Central memory CD4-positive, alpha-beta T cell (primary cell): ENCODE measurements at regions not wholly inside any gene's neighbourhood (a gene's known extent, or its start where the extent isn't known, plus 50 kb on each side); places are given as distances from the start of the nearest gene placed in this dataset.

Experiments
- DNase-seq: peaks from one replicate; pipeline ENCODE4 v3.0.0; 2022

DNA sequence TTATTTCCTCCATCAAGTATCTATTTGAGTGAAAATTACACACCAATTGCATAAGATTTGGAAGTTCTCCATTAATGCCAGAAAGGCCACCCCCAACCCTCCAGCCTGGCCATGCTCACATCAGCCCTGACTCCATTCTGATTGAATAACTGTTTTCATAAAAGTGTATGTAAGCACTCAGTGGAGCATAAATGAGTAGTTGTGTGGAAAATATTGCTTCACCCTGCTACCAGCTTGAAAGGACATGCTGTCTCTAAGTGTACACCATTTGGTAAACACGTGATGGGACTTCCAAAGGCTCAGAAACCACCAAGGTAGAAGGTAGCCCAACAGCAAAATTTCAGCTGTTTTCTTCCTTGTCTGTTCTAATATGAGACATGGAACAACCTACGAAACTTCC lies 393.8 kb downstream of the ZNF385D start:
- no peak for DNase-seq

DNA sequence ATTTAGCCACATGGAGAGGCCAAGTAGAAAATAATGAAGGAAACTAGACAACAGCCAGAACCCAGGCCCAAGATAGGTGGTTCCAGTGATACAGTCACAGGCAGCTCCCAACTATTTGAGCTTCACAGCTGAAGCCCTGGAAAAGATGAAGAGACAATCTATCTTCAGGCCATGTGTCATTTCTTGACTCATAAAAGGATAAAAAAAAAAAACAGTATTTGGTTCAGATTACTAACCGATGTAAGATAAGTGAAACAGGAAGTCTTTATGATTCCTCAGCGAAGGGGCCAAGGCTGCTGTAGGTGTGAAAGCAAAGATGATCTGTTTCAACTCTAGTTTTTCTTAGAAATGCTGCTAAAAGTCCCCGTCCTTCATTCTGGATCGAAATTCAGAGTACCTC lies 394.6 kb downstream of the ZNF385D start:
- DNase-seq, result no peak

DNA sequence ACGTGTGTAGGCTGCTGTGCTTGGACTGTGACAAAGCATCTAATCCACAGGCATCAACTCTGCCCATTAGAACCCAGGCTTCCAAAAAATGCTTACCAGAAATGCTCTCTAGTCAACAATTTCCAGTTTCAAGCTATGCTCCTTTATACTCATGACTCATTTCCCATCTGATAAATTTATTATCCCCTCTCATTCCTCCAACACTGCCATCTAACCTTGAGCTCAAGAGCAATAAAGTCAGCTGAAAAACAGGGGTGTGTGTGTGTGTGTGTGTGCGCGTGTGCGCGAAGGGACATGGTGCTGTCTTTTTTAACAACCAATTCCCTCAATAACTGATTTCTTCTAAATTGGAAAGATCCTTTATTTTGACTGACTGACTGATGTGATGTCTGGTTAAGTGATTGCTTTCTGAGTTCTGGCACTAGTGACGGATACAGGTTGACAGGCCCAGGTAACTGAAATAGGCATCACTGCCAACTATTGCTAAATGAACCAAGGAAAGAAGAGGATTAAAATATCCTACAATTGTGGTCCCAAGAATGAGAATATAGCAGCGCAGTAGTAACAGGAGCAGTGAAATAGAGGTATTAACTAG lies 405.5 kb downstream of the ZNF385D start:
- no peak for DNase-seq

DNA sequence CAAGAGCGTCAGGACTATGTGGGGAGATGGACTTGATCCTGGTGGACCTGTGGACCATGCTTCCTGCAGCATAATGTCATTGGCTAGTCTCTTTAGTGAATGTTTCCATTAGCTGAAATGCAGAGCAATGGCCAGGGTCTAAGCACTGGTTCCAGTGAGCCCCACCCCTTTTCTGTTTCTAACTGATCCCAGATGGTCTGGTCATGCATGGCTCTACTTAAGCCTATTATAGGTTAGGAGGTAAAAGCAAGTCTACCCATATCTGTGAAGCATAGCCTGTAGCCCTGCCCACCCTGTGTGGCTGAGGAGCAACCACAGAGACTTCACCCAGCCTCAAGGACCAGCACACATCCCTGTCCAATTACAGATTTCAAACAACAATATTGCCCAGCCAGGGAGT lies 419.2 kb downstream of the ZNF385D start:
- DNase-seq, result no peak

DNA sequence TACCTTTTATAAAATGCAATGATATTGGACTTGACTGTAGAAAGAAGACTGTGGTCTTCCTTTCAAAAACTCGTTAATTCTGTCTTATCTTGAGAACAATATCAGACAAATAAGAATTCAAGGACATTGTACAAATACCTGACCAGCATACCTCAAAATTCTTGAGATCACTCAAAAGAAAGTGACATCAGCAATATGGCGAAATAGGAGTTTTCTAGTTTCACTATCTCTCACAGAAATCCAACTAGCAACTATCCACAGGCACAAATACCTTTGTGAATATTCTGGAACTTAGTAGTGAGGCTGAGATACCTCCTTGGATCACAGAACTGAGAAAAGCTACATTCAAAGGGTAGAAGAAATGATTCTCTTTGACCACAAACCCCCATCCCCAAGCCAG lies 419.7 kb downstream of the ZNF385D start:
- no peak for DNase-seq

DNA sequence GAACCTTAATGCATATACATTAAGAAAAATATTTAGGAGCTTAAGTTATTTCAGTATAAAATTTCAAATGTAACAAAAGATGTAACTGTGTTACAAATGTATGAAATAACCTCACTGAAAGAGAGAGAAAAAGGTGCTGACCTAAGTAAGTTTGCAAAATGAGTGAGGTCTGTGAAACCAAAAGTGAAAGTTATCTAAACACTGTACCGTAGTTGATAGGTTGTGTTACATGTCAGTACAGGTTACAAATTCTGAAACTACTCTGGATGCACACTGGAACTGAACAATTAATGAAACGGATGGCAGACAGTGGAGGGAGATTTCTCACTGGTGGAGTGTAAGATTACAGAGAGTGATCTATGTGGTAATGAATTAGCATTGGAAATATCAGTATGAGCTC lies 420.7 kb downstream of the ZNF385D start:
- no peak for DNase-seq

DNA sequence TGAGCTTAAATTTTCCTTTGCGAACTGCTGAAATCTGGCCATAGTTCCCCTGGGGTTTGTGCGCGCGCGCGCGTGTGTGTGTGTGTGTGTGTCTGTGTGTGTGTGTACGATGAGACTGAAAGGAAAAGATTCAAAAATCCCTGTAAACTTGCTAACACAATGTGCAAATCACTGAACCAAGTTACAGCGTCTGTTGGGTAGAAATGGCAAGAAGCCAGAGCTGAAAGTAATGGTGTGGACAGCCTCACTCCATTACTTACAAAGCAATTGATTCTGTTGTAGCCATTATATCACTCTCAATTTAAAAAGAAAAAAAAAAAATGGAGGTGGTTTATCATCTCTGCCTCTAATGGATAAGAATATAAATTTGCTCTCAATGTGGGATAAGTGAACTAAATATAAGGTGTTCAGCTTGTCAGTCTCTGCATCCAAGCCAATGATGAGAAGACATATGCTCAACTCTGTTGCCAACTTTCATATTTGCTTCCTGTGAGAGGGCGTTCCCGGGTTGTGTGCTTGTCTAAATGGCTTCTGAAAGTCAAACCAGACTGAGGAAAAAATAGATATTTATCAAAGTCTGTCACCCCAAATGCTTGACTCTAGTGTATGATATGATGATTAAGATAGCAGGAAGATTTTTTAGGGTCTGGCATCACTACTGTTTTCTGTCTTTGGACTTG lies 422.2 kb downstream of the ZNF385D start:
- DNase-seq, result no peak

DNA sequence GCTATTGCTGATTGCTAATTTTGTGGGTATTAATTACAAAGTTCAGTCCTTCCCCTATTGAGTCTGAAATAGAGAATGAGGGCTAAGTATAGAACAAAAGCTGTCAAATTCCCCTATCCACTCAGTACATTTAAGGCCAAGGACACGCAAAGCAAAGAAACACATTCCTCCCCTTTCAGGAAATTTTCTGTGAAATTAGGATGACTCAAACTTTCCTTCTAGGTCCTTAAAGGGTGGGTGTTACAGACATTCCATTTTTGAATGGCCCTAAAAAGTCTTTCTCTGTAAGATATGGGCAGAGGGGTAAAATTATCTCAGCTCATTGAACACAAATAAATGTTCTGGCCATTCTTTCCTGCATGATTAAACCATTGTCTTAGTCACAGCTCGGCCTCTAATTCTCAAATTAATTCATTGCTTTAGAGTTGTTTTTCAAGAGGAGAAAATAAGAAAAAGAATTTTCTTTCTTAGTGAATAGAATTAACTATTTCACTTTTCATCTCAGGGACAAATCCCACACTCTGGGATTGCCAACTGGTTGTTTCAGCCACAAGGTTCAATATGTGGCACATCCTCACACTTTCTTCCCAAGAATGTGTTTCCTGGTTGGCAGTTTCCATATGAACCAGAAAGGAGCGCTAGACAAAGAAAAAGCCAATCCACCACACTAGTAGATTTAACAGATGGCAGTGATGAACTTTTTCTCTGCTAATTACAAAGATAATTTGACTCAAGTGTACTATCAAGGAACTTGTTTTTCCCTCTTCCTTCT lies 424.1 kb downstream of the ZNF385D start:
- no peak for DNase-seq

DNA sequence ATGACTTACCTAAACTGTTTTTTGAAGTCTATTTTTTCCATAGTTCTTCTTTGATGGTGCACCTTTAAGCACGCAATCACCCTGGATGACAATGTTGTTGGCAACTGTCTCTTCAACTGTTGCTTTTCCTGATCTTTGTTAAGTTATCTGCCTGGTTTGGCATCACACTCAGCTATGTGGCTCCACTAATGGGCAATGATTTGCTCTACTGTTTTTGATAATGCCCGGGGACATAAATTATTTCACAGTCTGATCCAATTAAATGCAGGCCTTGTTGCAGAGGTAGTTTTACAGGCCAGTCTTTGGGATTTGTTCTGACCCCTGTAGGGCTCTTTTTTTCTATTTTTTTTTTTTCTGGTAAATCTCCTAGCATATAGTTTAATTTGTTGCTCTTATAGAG lies 436.3 kb downstream of the ZNF385D start:
- no peak for DNase-seq

DNA sequence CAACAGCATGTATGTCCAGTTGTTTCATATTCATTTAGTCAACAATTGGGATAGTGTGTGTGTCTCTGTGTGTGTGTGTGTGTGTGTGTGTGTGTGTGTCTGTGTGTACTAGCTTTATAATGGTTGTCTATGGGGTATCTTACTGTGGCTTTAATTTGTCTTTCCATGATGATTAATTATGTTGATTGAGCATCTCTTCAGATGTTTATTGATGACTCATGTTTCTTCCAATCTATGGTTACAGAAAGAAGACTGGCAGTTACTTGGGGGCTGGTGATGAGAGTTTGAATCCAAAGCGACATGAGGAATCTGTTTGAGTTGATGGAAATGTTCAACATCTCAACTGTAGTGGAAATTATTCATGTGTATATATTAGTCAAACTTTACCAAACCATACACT lies 440.1 kb downstream of the ZNF385D start:
- no peak for DNase-seq

DNA sequence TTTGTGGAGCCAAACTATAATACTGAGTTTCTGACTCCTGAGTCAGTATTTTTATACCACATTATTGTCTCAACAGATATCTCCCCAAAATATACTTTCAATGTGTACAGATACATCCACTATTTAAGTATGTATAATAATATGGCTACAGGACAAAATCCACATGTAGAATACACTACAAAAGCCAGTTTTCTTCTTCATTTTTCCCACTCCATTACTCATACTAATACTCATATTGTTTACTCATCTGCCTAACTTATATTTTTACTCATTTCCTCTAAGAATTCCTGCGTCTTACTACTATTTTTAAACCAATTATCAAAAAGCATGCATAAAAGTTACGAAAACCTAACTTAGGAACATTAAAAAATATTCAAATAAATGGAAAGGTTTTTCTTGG lies 440.8 kb downstream of the ZNF385D start:
- no peak for DNase-seq

DNA sequence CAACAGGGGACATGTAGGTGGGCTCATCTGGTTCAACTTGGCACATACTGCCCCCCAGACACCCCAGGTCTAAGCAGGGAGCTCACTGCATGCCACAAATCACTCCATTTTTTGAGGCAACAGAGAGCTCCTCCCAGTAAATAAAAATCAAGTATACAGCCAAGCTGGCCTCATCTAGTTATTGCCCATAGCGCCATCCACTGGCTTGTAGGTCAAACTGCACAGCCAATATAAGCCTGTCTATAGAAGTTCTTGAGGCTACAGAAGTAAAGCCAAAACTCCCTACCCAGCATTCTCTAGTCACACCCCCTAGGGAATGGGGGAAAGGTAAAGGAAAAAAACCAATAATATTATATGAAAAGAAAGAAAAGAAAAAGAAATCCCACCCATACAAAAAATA lies 453.7 kb downstream of the ZNF385D start:
- no peak for DNase-seq

DNA sequence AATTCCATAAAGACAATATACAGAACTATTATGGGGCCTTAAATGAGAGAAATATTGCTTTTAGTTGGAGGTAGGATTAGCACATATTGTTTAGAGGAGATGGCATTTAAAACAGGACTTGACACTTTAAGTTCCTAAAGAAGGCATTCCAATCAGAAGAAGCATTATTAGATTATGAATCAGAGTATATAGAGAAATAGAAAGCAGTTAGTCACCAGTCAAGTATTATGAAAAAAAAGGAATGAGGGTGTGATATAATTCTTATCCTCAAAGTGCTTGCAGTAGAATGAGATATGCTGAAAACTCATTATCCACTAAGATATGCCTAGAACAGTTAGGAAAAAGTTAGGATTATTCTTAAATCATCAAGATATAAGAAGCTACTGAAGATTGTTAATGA lies 456.2 kb downstream of the ZNF385D start:
- DNase-seq, result no peak

DNA sequence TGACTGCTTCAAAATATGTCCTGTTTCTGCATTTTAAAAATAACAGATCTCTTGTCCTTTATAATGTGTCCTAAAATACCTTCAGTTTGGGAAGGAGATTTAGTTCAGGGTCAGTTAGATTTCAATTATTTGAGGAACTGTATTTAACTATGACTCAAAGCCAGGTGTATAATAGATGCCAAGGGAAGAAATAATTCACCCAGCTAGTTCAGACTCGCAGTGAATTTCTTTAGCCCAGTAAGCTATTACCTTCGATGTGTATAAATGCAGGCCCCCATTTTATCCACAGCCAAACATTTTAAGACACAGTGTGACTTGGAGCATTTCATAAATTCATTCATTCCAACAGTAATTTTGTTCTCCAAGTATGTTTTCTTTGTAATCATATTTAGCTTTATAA lies 458.0 kb downstream of the ZNF385D start:
- no peak for DNase-seq

DNA sequence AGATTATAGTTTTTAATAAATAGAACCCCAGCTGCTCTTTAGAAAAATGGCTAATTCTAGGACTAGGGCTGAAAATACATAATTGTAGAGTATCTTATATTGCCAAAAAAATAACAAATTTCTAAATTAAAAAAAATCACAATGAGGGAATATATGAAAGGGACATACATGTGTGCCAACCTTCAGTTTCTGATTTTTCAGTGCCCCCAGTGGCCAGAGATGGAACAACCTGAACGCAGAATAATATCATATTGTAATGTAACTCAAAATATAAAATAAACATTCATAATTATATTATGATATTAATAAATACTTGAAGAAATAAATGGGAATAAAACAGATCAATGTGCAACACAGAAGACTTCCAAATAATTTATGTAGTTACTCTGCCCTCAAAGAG lies 460.5 kb downstream of the ZNF385D start:
- DNase-seq, result no peak

DNA sequence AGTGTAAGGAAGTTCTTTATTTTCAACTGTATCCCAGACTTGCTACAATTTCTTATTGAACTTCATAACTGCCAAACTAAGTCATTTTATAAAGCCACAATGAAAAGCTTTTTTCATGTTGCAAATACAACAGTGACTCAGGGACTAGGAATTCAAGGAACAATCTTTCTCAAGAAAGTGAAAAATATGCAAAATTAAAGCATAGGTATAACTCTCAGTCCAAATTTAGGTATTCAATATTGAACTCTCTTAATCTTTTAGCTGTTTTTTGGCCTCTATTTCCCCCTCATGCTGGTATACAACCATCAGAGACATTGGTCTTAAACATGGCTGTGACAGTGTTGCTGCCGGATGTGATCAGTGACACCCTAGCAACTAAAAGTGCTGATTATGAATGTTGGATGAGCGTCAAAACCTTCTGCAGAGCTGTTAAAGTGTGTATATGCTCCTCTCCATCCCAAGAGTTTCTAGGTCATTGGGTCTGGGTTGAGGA lies 476.9 kb downstream of the ZNF385D start:
- DNase-seq, result no peak

DNA sequence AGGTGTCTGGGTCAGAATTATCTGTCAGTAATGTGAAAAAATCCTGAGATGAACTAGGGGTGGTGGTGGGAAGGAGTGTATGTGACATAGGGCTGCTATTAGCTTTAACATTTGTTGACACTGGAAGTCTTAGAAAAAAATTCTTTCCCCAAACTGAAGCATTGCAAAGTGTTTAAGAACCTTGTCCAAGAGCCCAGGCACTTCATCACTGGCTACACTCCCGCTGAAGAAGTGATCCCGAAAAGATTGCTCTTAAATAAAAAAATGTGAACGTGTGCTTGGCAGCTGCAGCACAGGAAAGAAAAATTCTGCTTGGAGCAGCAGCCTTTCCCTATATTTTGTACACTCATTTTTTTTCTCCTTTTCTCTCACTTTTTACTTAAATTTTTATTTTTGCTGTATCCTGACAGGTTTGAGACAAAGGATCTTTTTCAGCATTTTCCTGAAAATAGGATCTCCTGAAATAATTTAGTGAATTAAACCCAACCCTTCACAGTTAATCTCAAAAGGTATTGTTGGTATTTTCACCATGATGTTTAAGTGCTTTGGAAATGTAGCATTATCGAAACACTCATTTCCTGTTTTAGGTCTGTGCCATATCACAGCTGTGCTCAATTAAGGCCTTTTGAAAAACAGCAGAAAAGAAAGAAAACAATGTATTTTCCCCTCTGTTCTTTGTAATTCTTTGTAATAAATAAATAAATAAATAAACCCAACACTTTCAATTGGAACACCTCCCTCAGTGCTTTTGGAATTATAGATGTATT lies 477.6 kb downstream of the ZNF385D start:
- DNase-seq, result no peak

DNA sequence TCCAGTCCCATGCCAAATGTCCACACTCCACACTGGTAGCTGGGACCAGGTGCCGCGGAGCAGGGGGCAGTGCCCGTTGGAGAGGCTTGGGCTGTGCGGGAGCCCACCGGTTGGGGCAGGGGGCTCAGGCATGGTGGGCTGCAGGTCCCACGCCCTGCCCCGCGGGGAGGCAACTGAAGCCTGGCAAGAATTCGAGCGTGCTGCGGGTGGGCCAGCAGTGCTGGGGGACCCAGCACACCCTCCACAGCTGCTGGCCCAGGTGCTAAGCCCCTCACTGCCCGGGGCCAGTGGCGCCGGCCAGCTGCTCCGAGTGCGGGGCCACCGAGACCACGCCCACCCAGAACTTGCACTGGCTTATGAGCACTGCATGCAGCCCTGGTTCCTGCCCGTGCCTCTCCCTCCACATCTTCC lies 479.4 kb downstream of the ZNF385D start:
- no peak for DNase-seq

DNA sequence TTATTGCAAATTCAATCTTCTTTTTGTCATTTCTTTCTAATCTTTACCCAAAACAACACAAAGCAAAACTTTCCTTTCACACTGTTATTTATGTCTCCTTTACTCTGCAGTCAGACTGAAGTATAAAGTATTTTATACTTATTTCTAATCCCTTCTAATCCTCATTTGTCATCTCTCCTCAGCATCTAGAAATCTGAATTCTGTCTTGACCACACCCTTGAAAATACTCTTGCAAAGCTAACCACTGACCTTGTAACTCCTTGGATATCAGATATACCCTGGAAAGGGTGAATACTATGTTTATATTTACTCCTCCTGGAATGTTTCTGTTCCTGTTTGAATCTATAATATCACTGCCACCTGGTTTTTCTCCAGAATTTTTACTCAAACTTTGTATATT lies 481.1 kb downstream of the ZNF385D start:
- DNase-seq, result no peak

DNA sequence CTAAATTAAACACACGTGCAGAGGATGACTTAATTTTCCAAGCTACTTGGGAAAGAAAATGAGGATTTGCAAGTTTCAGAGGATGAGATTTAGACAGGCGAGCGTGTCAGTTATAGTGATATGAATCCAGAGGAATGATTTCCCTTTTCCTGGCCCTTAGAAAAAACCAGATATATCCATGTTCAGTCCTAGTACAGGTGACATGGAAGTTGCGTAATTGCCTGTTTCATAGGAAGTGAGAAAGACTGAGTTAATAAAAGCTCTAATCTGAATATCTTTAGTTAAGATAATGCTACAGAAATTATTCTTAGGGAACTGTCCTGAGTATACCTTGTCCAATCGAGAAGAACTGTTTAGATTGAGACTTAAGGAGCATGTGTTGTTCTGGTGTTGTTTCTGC lies 490.5 kb downstream of the ZNF385D start:
- no peak for DNase-seq

DNA sequence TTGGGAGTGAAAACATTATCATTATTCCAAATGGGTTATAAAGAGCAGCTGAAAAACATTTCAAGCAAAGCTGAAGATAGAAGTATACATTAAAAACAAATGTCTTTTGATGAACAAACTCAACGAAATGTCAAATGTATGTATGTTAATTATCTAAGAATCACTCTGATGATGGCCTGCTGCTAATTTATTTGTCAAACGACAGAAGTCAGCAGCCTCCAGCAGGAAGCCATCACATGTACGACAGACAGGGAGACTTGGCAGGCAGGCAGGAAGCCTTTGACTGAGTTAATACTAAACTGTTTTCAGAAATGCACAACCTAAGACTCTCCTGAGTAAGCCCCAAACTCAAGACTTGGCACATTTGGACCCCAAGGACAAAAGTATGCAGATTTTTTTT lies 491.1 kb downstream of the ZNF385D start:
- DNase-seq, result no peak

DNA sequence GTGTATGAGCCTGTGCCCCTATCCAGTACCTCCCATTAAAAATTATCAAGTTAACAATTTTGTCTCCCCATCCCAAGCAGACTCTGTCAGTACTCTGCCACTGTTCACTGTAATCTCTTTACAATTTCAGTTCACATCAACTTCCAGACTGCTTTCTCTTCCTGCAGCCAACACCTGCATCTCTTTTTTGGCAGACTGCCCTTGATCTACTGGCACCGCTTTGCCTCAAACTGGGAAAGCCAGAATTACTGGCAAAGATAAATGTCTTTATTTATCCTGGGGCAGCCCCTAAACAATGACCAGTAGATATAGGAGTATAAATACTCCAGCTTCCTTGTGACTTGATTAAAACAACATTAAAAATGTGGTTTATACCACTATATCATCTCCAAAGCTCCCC lies 494.1 kb downstream of the ZNF385D start:
- no peak for DNase-seq

DNA sequence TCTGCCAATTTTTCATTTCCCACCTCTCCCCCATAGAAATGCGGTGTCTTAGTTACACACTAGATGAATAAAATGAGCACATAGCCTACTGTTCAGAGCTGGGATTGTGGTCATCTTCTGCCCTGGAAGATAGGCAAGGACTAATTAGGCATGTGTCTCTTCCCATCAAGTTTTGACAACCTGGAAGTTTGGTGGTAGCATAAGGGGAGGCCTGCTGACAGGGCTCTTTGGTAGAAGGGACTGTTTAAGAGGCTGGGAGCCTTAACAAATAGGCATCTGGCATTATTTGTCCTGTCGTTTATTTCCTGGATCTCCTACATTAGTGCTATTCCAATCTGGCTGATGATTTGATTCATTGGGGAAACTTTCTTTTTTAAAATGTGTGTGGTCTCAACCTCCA lies 512.3 kb downstream of the ZNF385D start:
- no peak for DNase-seq
